Cerebellar cortex (tissue), 1 donor: ENCODE measurements at regions not wholly inside any gene's neighbourhood (a gene's known extent, or its start where the extent isn't known, plus 50 kb on each side); places are given as distances from the start of the nearest gene placed in this dataset.
A peak's percentile ranks its signal among the peaks of the same experiment; 100 is the strongest.

Source experiments
- DNase-seq: peaks from one replicate; pipeline ENCODE4 v3.0.0-alpha.2; 2015; ENCODE audit warnings: low spot score

GRCh38 chrX:14164828-14165227 lies 135.1 kb upstream of the GEMIN8 start:
- DNase-seq: no peak

- no peak for DNase-seq
Measured at GRCh38 chrX:14125462-14125861, 95.8 kb upstream of the GEMIN8 start.

DNA sequence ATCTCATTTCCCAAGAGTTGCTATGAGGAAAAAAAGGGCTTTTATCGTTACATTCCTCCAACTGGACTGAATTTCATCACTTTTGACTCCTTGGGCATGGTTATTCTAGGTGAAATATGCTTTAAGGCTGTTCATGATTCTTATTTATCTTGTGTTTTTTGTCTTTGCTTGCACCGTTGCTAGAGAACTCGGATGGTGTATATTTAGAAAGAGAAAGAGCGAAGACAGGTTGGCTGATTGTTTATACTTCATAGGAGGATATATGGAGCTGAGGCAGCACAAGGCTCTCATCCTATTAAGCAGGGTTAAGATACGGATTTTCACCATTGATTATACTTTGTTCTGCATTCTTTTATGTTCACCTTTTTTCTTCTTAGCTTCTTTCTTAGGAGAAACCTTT lies 94.9 kb upstream of the GEMIN8 start:
- no peak for DNase-seq

DNA sequence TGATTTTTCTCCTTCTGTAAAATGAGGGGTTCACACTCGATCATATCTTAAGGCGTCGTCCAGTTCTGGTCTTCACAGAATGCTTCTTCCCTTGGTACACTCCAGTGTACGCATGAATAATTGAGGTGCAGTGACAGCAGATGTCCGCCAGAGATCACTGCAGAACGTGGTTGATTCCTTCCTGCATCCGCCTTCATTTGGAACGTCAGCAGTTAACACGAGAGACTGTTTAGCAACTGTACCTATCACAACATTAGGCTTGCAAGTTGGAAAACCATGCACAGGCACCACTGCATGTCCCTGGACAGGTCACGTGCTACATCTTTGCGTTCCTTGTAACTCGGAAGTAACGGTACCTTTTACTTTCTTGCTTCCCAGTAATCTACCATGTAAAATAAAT lies 66.0 kb upstream of the GEMIN8 start:
- DNase-seq: peak; percentile 64

GRCh38 chrX:14094191-14094590 lies 64.5 kb upstream of the GEMIN8 start:
- no peak for DNase-seq

DNA sequence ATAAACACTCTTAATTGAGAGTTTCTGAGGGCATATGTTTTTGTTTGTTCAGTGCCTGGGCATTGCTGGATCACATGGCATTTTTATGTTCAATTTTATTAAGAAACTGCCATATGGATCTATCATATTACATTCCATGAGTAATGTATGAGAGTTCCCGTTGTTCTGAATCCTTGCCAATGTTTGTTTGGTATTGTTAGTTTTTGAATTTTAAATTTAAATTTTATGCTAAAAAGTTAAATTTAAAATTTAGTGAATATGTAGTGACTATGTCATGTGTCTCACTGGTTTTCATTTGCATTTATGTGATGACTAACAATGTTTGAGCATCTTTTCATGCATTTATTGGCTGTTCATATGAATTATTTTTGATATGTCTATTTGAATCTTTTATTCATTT lies 54.8 kb upstream of the GEMIN8 start:
- DNase-seq: no peak

- DNase-seq: no peak
Measured at GRCh38 chrX:14083783-14084182, 54.1 kb upstream of the GEMIN8 start.

DNA sequence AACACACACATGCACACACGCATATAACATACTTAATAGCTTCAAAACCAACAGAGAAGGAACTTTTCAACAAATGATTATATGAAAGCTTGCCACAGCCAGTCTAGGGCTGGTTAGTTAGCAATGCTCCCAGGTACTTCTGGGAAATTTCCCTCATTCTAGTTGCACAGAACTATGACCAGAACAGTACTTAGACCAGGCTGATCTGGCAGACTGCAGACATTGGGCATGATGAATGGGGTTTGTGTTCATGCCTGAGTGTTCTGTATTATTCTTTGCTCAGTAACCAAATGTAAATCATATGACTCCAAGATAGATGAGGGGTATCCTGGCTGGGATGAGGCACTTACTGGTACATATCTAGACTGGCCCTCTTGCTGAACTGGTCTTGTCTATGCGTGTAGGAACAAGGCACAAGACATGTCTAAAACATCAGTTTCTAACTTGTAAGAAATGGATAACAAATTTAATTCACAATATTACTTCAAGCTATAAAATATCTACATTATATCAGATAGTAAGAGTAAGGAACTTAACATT lies 50.3 kb upstream of the GEMIN8 start:
- no peak for DNase-seq
